HG03521 (cell line): ENCODE measurements at regions not wholly inside any gene's neighbourhood (a gene's known extent, or its start where the extent isn't known, plus 50 kb on each side); places are given as distances from the start of the nearest gene placed in this dataset.
"Not testable (repeated sequence)": the region's sequence is repeated elsewhere in the genome, so short reads cannot be mapped to it uniquely, and the experiment has no call there.

Experiments used
- ATAC-seq: cut with Tn5 transposase; IDR thresholded peaks from one replicate; pipeline ENCODE4 v1.9.1; 2021; ENCODE audit warnings: mild to moderate bottlenecking, moderate library complexity; ENCODE audit not compliant: unreplicated experiment

- ATAC-seq: no peak
Observed at GRCh38 chr1:96466842-96467241, 254.7 kb upstream of the PTBP2 start.

GRCh38 chr1:96469726-96470125 is 251.9 kb upstream of the PTBP2 start:
- ATAC-seq: not testable (repeated sequence)

GRCh38 chr1:96472471-96472870 is 249.1 kb upstream of the PTBP2 start:
- ATAC-seq: no peak

GRCh38 chr1:96473791-96474434 is 247.7 kb upstream of the PTBP2 start:
- ATAC-seq: no peak

GRCh38 chr1:96474985-96475743 is 246.4 kb upstream of the PTBP2 start:
- no peak for ATAC-seq

- no peak for ATAC-seq
Observed at GRCh38 chr1:96475903-96476302, 245.7 kb upstream of the PTBP2 start.

GRCh38 chr1:96478228-96478627 is 243.4 kb upstream of the PTBP2 start:
- no peak for ATAC-seq

- no peak for ATAC-seq
Observed at GRCh38 chr1:96481409-96481808, 240.2 kb upstream of the PTBP2 start.

- no peak for ATAC-seq
Observed at GRCh38 chr1:96482616-96483015, 239.0 kb upstream of the PTBP2 start.

- no peak for ATAC-seq
Observed at GRCh38 chr1:96487394-96487793, 234.2 kb upstream of the PTBP2 start.

GRCh38 chr1:96487971-96488370 is 233.6 kb upstream of the PTBP2 start:
- no peak for ATAC-seq

GRCh38 chr1:96488777-96489176 is 232.8 kb upstream of the PTBP2 start:
- peak; percentile 41 for ATAC-seq

- ATAC-seq: no peak
Observed at GRCh38 chr1:96492236-96492635, 229.3 kb upstream of the PTBP2 start.

GRCh38 chr1:96498744-96499340 is 222.7 kb upstream of the PTBP2 start:
- ATAC-seq: no peak

- no peak for ATAC-seq
Observed at GRCh38 chr1:96508233-96508632, 213.4 kb upstream of the PTBP2 start.

GRCh38 chr1:96509339-96509738 is 212.2 kb upstream of the PTBP2 start:
- no peak for ATAC-seq

- ATAC-seq: no peak
Observed at GRCh38 chr1:96509951-96510350, 211.6 kb upstream of the PTBP2 start.

- ATAC-seq: no peak
Observed at GRCh38 chr1:96510391-96510790, 211.2 kb upstream of the PTBP2 start.

- ATAC-seq: no peak
Observed at GRCh38 chr1:96510911-96511310, 210.7 kb upstream of the PTBP2 start.

- ATAC-seq: no peak
Observed at GRCh38 chr1:96513136-96513535, 208.4 kb upstream of the PTBP2 start.

GRCh38 chr1:96515430-96515829 is 206.2 kb upstream of the PTBP2 start:
- ATAC-seq: peak; percentile 92

GRCh38 chr1:96515925-96516324 is 205.7 kb upstream of the PTBP2 start:
- no peak for ATAC-seq
